WTC11 (cell line): ENCODE measurements at regions not wholly inside any gene's neighbourhood (a gene's known extent, or its start where the extent isn't known, plus 50 kb on each side); places are given as distances from the start of the nearest gene placed in this dataset.

Experiments
- ATAC-seq: fragments of 200-7000 bp; cut with Tn5 transposase; 2 replicates; pipeline ENCODE4 v1.10.0; 2021; ENCODE audit warnings: mild to moderate bottlenecking, moderate library complexity
- CTCF ChIA-PET: fragments of 300-600 bp; sonication (Branson Sonifier 250); formaldehyde crosslinking; loops from one replicate; lab custom pipeline; 2021; ENCODE audit warnings: antibody characterized with exemption; lab: Charles Lee
- POLR2A ChIA-PET: fragments of 350-600 bp; sonication (Branson Sonifier 250); formaldehyde crosslinking; loops from one replicate; lab custom pipeline; 2021; ENCODE audit warnings: antibody characterized with exemption; lab: Charles Lee
- DNase-seq: peaks from one replicate; pipeline ENCODE4 v3.0.0; 2021; ENCODE audit warnings: low spot score
- H3K27ac Mint-ChIP-seq: 2 replicates; pipeline ENCODE4 v1.8.0; 2021; ENCODE audit warnings: mixed read lengths
- H3K27me3 Mint-ChIP-seq: 2 replicates; pipeline ENCODE4 v1.8.0; 2021; ENCODE audit warnings: low read depth, mild to moderate bottlenecking, moderate library complexity, mixed read lengths
- H3K36me3 Mint-ChIP-seq: 2 replicates; pipeline ENCODE4 v1.8.0; 2021; ENCODE audit warnings: mixed read lengths
- H3K4me1 Mint-ChIP-seq: 2 replicates; pipeline ENCODE4 v1.8.0; 2022; ENCODE audit warnings: mixed read lengths
- H3K4me3 Mint-ChIP-seq: 2 replicates; pipeline ENCODE4 v1.8.0; 2021; ENCODE audit warnings: mild to moderate bottlenecking, moderate library complexity, mixed read lengths
- H3K9me3 Mint-ChIP-seq: 2 replicates; pipeline ENCODE4 v1.8.0; 2021; ENCODE audit warnings: mixed read lengths
- ATF1 ChIP-seq: sonication (generic); formaldehyde crosslinking; IDR thresholded peaks from 2 replicates; pipeline ENCODE4 v1.8.1; 2023; ENCODE audit warnings: mild to moderate bottlenecking, moderate library complexity, missing genetic modification reagents
- CREB1 ChIP-seq: sonication (generic); formaldehyde crosslinking; IDR thresholded peaks from 2 replicates; pipeline ENCODE4 v1.8.0; 2023; ENCODE audit warnings: mild to moderate bottlenecking, missing genetic modification reagents
- ESRRA ChIP-seq: sonication (generic); formaldehyde crosslinking; IDR thresholded peaks from 2 replicates; pipeline ENCODE4 v1.8.1; 2022; ENCODE audit warnings: mild to moderate bottlenecking, missing genetic modification reagents, borderline replicate concordance
- ETV6 ChIP-seq: sonication (generic); formaldehyde crosslinking; IDR thresholded peaks from 2 replicates; pipeline ENCODE4 v1.8.1; 2022; ENCODE audit warnings: mild to moderate bottlenecking, missing genetic modification reagents
- GRHL2 ChIP-seq: fragments of 250-450 bp; sonication (Bioruptor Pico); IDR thresholded peaks from 2 replicates; pipeline ENCODE4 v1.8.0; 2022; ENCODE audit warnings: mild to moderate bottlenecking, moderate library complexity; ENCODE audit not compliant: insufficient replicate concordance, severe bottlenecking
- MYBL2 ChIP-seq: sonication (generic); formaldehyde crosslinking; IDR thresholded peaks from 2 replicates; pipeline ENCODE4 v1.8.1; 2023; ENCODE audit warnings: mild to moderate bottlenecking, moderate library complexity, missing genetic modification reagents
- NFATC4 ChIP-seq: fragments of 250-450 bp; sonication (Bioruptor Pico); IDR thresholded peaks from 2 replicates; pipeline ENCODE4 v1.9.0; 2021; ENCODE audit warnings: mild to moderate bottlenecking
- NR1H2 ChIP-seq: sonication (generic); formaldehyde crosslinking; IDR thresholded peaks from 2 replicates; pipeline ENCODE4 v1.9.0; 2021; ENCODE audit warnings: mild to moderate bottlenecking, moderate library complexity, missing genetic modification reagents
- OVOL2 ChIP-seq: fragments of 250-450 bp; sonication (Bioruptor Pico); IDR thresholded peaks from 2 replicates; pipeline ENCODE4 v1.9.0; 2021; ENCODE audit warnings: mild to moderate bottlenecking, borderline replicate concordance
- SOX15 ChIP-seq: fragments of 250-450 bp; sonication (Bioruptor Pico); IDR thresholded peaks from 2 replicates; pipeline ENCODE4 v1.9.0; 2021; ENCODE audit warnings: mild to moderate bottlenecking
- ZNF138 ChIP-seq: sonication (generic); formaldehyde crosslinking; conservative IDR thresholded peaks from 2 replicates; pipeline ENCODE4 v1.8.1; 2022; ENCODE audit warnings: mild to moderate bottlenecking, moderate library complexity, missing genetic modification reagents
- TF ChIP-seq, protein P1 (sequence below): fragments of 250-450 bp; sonication (Bioruptor Pico); conservative IDR thresholded peaks from 2 replicates; pipeline ENCODE4 v1.9.0; 2021; ENCODE audit warnings: mild to moderate bottlenecking
- TF ChIP-seq, protein P2 (sequence below): sonication (generic); formaldehyde crosslinking; IDR thresholded peaks from 2 replicates; pipeline ENCODE4 v1.8.1; 2023; ENCODE audit warnings: mild to moderate bottlenecking, missing genetic modification reagents, moderate library complexity
- TF ChIP-seq, protein P3 (sequence below): fragments of 250-450 bp; sonication (Bioruptor Pico); IDR thresholded peaks from 2 replicates; pipeline ENCODE4 v1.9.0; 2021; ENCODE audit warnings: mild to moderate bottlenecking
- TF ChIP-seq, protein P4 (sequence below): fragments of 250-450 bp; sonication (Bioruptor Pico); IDR thresholded peaks from 2 replicates; pipeline ENCODE4 v1.9.0; 2021; ENCODE audit warnings: moderate library complexity, mild to moderate bottlenecking, inconsistent platforms, borderline replicate concordance
- TF ChIP-seq, protein P5 (sequence below): sonication (generic); formaldehyde crosslinking; IDR thresholded peaks from 2 replicates; pipeline ENCODE4 v1.8.0; 2022; ENCODE audit warnings: mild to moderate bottlenecking, missing genetic modification reagents
- TF ChIP-seq, protein P6 (sequence below): sonication (generic); formaldehyde crosslinking; conservative IDR thresholded peaks from 2 replicates; pipeline ENCODE4 v1.8.1; 2023; ENCODE audit warnings: mild to moderate bottlenecking, low read depth, missing genetic modification reagents, moderate library complexity
- TF ChIP-seq, protein P7 (sequence below): sonication (generic); formaldehyde crosslinking; IDR thresholded peaks from 2 replicates; pipeline ENCODE4 v1.8.1; 2023; ENCODE audit warnings: mild to moderate bottlenecking, missing genetic modification reagents, moderate library complexity

DNA sequence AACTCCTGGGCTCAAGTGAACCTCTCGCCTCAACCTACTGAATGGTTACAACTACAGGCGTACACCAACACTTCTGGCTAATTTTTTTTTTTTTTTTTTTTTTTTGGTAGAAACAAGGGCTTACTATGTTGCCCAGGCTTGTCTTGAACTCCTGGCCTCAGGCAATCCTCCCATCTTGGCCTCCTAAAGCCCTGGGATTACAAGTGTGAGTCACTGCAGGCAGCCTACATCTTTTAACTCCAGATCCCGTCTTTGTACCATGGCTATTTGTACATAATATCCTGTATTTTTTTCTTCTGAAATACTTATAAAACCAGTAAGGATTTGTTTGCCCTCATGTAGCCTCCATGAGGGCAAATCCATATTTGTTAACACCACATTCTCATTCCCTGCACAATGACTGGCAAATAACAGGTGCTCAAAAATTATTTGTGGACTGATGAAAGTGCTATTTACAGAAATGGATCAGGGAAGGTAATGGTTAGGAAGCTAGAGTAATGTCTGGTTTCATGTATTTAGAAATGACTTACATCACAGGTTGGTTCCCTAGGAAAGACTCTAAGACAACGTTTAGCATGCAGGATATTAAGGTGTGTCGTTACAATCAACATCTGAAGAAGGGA lies 51.9 kb upstream of the POU5F2 start:
- no peaks in the 10 kb centered on the region for H3K27me3 Mint-ChIP-seq
- H3K9me3 Mint-ChIP-seq, result no peaks in the 10 kb centered on the region
- ATAC-seq, result no peak
- H3K4me3 Mint-ChIP-seq, result no peak overlapping the region
- TF ChIP-seq ETV6 (CRISPR knock-in tag), result no peak
- no peak for TF ChIP-seq SOX15 (CRISPR knock-in tag)
- TF ChIP-seq, protein P1, sequence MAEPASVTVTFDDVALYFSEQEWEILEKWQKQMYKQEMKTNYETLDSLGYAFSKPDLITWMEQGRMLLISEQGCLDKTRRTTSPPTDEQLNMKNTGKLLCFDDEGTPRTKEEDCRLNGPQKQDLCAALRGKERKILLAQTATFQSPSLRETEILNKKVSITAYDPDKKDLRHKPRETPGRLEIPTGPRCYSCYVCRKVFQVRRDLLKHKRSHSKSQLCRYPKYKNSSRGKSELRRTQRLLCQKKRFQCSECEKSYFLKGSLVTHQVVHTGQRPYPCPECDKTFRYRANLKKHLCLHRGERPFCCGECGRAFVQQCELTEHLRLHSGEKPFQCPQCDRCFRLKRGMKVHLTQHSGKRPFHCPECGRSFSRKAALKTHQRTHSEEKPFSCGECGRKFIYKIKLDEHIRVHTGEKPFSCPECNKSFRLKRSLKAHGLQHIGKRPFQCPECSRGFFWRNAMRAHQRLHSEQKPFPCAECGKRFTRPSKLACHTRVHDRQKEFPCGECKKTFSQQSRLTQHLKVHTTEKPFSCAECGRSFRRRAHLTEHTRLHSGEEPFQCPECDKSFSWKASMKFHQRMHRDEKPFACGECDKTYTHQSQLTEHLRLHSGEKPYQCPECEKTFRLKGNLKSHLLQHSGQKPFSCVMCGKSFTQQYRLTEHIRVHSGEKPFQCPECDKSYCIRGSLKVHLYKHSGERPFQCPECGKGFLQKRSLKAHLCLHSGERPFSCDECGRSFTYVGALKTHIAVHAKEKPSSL (CRISPR knock-in tag), result no peak
- TF ChIP-seq NFATC4 (CRISPR knock-in tag), result no peak
- TF ChIP-seq CREB1 (CRISPR knock-in tag), result no peak
- TF ChIP-seq, protein P2, sequence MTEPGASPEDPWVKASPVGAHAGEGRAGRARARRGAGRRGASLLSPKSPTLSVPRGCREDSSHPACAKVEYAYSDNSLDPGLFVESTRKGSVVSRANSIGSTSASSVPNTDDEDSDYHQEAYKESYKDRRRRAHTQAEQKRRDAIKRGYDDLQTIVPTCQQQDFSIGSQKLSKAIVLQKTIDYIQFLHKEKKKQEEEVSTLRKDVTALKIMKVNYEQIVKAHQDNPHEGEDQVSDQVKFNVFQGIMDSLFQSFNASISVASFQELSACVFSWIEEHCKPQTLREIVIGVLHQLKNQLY (CRISPR knock-in tag), result no peak
- no peak for TF ChIP-seq ESRRA (CRISPR knock-in tag)
- TF ChIP-seq, protein P3, sequence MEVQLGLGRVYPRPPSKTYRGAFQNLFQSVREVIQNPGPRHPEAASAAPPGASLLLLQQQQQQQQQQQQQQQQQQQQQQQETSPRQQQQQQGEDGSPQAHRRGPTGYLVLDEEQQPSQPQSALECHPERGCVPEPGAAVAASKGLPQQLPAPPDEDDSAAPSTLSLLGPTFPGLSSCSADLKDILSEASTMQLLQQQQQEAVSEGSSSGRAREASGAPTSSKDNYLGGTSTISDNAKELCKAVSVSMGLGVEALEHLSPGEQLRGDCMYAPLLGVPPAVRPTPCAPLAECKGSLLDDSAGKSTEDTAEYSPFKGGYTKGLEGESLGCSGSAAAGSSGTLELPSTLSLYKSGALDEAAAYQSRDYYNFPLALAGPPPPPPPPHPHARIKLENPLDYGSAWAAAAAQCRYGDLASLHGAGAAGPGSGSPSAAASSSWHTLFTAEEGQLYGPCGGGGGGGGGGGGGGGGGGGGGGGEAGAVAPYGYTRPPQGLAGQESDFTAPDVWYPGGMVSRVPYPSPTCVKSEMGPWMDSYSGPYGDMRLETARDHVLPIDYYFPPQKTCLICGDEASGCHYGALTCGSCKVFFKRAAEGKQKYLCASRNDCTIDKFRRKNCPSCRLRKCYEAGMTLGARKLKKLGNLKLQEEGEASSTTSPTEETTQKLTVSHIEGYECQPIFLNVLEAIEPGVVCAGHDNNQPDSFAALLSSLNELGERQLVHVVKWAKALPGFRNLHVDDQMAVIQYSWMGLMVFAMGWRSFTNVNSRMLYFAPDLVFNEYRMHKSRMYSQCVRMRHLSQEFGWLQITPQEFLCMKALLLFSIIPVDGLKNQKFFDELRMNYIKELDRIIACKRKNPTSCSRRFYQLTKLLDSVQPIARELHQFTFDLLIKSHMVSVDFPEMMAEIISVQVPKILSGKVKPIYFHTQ (CRISPR knock-in tag), result no peak
- no peak for TF ChIP-seq ZNF138 (CRISPR knock-in tag)
- no peak for TF ChIP-seq OVOL2 (CRISPR knock-in tag)
- TF ChIP-seq, protein P4, sequence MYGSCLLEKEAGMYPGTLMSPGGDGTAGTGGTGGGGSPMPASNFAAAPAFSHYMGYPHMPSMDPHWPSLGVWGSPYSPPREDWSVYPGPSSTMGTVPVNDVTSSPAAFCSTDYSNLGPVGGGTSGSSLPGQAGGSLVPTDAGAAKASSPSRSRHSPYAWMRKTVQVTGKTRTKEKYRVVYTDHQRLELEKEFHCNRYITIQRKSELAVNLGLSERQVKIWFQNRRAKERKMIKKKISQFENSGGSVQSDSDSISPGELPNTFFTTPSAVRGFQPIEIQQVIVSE (CRISPR knock-in tag), result no peak
- TF ChIP-seq, protein P5, sequence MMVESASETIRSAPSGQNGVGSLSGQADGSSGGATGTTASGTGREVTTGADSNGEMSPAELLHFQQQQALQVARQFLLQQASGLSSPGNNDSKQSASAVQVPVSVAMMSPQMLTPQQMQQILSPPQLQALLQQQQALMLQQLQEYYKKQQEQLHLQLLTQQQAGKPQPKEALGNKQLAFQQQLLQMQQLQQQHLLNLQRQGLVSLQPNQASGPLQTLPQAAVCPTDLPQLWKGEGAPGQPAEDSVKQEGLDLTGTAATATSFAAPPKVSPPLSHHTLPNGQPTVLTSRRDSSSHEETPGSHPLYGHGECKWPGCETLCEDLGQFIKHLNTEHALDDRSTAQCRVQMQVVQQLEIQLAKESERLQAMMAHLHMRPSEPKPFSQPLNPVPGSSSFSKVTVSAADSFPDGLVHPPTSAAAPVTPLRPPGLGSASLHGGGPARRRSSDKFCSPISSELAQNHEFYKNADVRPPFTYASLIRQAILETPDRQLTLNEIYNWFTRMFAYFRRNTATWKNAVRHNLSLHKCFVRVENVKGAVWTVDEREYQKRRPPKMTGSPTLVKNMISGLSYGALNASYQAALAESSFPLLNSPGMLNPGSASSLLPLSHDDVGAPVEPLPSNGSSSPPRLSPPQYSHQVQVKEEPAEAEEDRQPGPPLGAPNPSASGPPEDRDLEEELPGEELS (CRISPR knock-in tag), result no peak
- TF ChIP-seq, protein P6, sequence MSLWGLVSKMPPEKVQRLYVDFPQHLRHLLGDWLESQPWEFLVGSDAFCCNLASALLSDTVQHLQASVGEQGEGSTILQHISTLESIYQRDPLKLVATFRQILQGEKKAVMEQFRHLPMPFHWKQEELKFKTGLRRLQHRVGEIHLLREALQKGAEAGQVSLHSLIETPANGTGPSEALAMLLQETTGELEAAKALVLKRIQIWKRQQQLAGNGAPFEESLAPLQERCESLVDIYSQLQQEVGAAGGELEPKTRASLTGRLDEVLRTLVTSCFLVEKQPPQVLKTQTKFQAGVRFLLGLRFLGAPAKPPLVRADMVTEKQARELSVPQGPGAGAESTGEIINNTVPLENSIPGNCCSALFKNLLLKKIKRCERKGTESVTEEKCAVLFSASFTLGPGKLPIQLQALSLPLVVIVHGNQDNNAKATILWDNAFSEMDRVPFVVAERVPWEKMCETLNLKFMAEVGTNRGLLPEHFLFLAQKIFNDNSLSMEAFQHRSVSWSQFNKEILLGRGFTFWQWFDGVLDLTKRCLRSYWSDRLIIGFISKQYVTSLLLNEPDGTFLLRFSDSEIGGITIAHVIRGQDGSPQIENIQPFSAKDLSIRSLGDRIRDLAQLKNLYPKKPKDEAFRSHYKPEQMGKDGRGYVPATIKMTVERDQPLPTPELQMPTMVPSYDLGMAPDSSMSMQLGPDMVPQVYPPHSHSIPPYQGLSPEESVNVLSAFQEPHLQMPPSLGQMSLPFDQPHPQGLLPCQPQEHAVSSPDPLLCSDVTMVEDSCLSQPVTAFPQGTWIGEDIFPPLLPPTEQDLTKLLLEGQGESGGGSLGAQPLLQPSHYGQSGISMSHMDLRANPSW (CRISPR knock-in tag), result no peak
- TF ChIP-seq NR1H2 (CRISPR knock-in tag), result no peak
- TF ChIP-seq GRHL2, result no peak
- TF ChIP-seq, protein P7, sequence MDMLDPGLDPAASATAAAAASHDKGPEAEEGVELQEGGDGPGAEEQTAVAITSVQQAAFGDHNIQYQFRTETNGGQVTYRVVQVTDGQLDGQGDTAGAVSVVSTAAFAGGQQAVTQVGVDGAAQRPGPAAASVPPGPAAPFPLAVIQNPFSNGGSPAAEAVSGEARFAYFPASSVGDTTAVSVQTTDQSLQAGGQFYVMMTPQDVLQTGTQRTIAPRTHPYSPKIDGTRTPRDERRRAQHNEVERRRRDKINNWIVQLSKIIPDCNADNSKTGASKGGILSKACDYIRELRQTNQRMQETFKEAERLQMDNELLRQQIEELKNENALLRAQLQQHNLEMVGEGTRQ (CRISPR knock-in tag), result no peak
- no peak for TF ChIP-seq ATF1 (CRISPR knock-in tag)
- no peak for TF ChIP-seq MYBL2 (CRISPR knock-in tag)
- TF ChIP-seq, all 79 proteins: peak for 0
- H3K4me1 Mint-ChIP-seq, result peaks cover 11% of the 10 kb centered on the region
- H3K27ac Mint-ChIP-seq, result no peak overlapping the region
- DNase-seq, result no peak
- H3K36me3 Mint-ChIP-seq, result no peaks in the 10 kb centered on the region
- CTCF ChIA-PET, result no interaction called here
- POLR2A ChIA-PET, result no interaction called here
